ENCODE measurements at regions not wholly inside any gene's neighbourhood (a gene's known extent, or its start where the extent isn't known, plus 50 kb on each side); places are given as distances from the start of the nearest gene placed in this dataset.

GRCh38 chr3:43866529-43867353, 176.0 kb downstream of the ABHD5 start:
- no peak for DNase-seq (ENCODE audit: low read depth in 2 of 2)

GRCh38 chr3:43867436-43868072, 176.8 kb downstream of the ABHD5 start:
- no peak for DNase-seq (ENCODE audit: low read depth in 2 of 2)

GRCh38 chr3:43869491-43869890, 178.8 kb downstream of the ABHD5 start:
- DNase-seq (ENCODE audit: low read depth in 2 of 2): no peak

- DNase-seq (ENCODE audit: low read depth in 2 of 2): no peak
Measured at GRCh38 chr3:43870120-43870519, 179.4 kb downstream of the ABHD5 start.

GRCh38 chr3:43870844-43871626, 180.3 kb downstream of the ABHD5 start:
- DNase-seq (ENCODE audit: low read depth in 2 of 2): no peak

GRCh38 chr3:43871627-43872245, 181.0 kb downstream of the ABHD5 start:
- no peak for DNase-seq (ENCODE audit: low read depth in 2 of 2)

GRCh38 chr3:43872301-43872700, 181.6 kb downstream of the ABHD5 start:
- no peak for DNase-seq (ENCODE audit: low read depth in 2 of 2)

- no peak for DNase-seq (ENCODE audit: low read depth in 2 of 2)
Measured at GRCh38 chr3:43872901-43873300, 182.2 kb downstream of the ABHD5 start.

GRCh38 chr3:43873723-43874122, 183.0 kb downstream of the ABHD5 start:
- DNase-seq (ENCODE audit: low read depth in 2 of 2): no peak

GRCh38 chr3:43874290-43874689, 183.6 kb downstream of the ABHD5 start:
- DNase-seq (ENCODE audit: low read depth in 2 of 2): no peak

- no peak for DNase-seq (ENCODE audit: low read depth in 2 of 2)
Measured at GRCh38 chr3:43874731-43875130, 184.0 kb downstream of the ABHD5 start.

GRCh38 chr3:43876648-43877047, 185.9 kb downstream of the ABHD5 start:
- DNase-seq (ENCODE audit: low read depth in 2 of 2): no peak

GRCh38 chr3:43879166-43879565, 188.4 kb downstream of the ABHD5 start:
- DNase-seq (ENCODE audit: low read depth in 2 of 2): no peak

- no peak for DNase-seq (ENCODE audit: low read depth in 2 of 2)
Measured at GRCh38 chr3:43882976-43883680, 192.4 kb downstream of the ABHD5 start.

- no peak for DNase-seq (ENCODE audit: low read depth in 2 of 2)
Measured at GRCh38 chr3:43883729-43884396, 193.1 kb downstream of the ABHD5 start.

GRCh38 chr3:43884581-43884980, 193.8 kb downstream of the ABHD5 start:
- no peak for DNase-seq (ENCODE audit: low read depth in 2 of 2)

- DNase-seq (ENCODE audit: low read depth in 2 of 2): no peak
Measured at GRCh38 chr3:43885908-43886618, 195.3 kb downstream of the ABHD5 start.

- DNase-seq (ENCODE audit: low read depth in 2 of 2): no peak
Measured at GRCh38 chr3:43892061-43892460, 201.3 kb downstream of the ABHD5 start.

GRCh38 chr3:43892526-43892925, 201.8 kb downstream of the ABHD5 start:
- no peak for DNase-seq (ENCODE audit: low read depth in 2 of 2)

- DNase-seq (ENCODE audit: low read depth in 2 of 2): no peak
Measured at GRCh38 chr3:43893727-43894126, 203.0 kb downstream of the ABHD5 start.
